ENCODE measurements at regions not wholly inside any gene's neighbourhood (a gene's known extent, or its start where the extent isn't known, plus 50 kb on each side); places are given as distances from the start of the nearest gene placed in this dataset.

DNA sequence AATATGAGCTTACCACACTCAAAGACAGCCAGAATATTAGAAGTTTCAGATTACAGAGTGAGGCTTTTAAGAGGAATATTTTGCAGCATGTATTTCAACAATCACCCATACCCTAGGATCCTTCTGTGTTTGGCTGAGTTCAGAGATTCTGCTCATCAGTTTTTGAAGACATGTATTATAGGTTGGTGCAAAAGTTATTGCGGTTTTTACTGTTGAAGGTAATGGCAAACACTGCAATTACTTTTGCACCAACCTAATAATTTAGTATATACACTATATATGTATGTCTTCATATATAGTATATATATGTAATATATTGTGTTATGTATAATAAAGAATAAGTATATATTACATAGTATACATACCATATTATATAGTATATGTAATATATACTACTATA, 435.1 kb downstream of the IRS2 start:
- Histone ChIP-seq H3K36me3 (ENCODE audit: insufficient read depth, low read length) (no peaks in the 10 kb centered on the region), H3K4me3 (ENCODE audit: low read length) (no peak overlapping the region), H3K27me3 (ENCODE audit: insufficient read depth, low read length, poor library complexity, severe bottlenecking) (no peaks in the 10 kb centered on the region), H3K4me1 (ENCODE audit: insufficient read depth, low read length) (no peaks in the 10 kb centered on the region), H3K27ac (ENCODE audit: low read depth, low read length) (no peak overlapping the region), H3K9me3 (ENCODE audit: low read length) (no peaks in the 10 kb centered on the region)
- ChIA-PET POLR2A (no interaction called here), CTCF (no interaction called here)
- Mint-ChIP-seq H3K27me3 (peaks cover 0 to 3% of the 10 kb centered on the region in 2 donors), H3K27ac (no peak overlapping the region), H3K9me3 (no peaks in the 10 kb centered on the region), H3K4me1 (no peaks in the 10 kb centered on the region), H3K4me3 (no peak overlapping the region), H3K36me3 (no peaks in the 10 kb centered on the region)
- DNase-seq, result no peak

DNA sequence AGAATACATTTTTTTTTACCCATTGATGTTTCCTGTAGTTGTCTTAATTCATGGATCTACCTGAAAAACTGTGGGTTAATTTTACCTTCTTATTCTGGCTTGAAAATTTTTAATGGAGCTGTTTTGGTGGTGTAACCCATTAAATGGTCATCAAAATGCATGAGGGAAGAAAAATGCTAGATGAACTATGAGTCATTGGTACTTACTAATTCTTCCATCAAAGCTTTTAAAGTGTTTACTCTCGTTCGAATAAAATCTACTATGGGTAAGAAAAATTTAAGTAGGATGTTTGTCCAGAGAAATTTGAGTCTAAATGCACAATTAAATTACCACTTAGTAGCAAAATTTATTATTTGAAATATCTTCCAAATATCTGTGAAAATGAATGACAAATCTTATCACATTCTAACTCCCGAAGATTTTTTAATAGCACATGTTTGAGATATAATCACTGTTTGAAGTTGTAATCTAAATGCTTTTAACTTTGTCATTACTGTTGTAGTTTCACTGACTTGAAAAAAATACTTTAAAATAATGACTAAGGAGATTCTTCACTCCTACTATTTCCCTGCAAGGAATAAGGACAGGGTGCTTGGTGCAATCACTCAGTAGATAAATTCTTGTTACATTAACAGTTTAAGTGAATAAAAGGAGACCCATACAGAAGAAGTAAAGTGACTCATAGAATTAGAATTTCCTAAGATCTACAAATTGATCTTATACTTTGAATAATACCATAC, 437.7 kb downstream of the IRS2 start:
- H3K36me3 ChIP-seq (ENCODE audit: insufficient read depth, low read length), result no peaks in the 10 kb centered on the region
- no peaks in the 10 kb centered on the region for H3K9me3 Mint-ChIP-seq
- no peak for DNase-seq
- ChIA-PET POLR2A (no interaction called here), CTCF (no interaction called here)
- peaks cover 0 to 5% of the 10 kb centered on the region in 2 donors for H3K27me3 Mint-ChIP-seq
- no peak overlapping the region for H3K4me3 Mint-ChIP-seq
- no peaks in the 10 kb centered on the region for H3K36me3 Mint-ChIP-seq
- no peaks in the 10 kb centered on the region for H3K4me1 ChIP-seq (ENCODE audit: insufficient read depth, low read length)
- H3K9me3 ChIP-seq (ENCODE audit: low read length), result no peaks in the 10 kb centered on the region
- no peaks in the 10 kb centered on the region for H3K27me3 ChIP-seq (ENCODE audit: insufficient read depth, low read length, poor library complexity, severe bottlenecking)
- no peaks in the 10 kb centered on the region for H3K4me1 Mint-ChIP-seq
- H3K27ac Mint-ChIP-seq, result no peak overlapping the region
- no peak overlapping the region for H3K27ac ChIP-seq (ENCODE audit: low read depth, low read length)
- no peak overlapping the region for H3K4me3 ChIP-seq (ENCODE audit: low read length)

DNA sequence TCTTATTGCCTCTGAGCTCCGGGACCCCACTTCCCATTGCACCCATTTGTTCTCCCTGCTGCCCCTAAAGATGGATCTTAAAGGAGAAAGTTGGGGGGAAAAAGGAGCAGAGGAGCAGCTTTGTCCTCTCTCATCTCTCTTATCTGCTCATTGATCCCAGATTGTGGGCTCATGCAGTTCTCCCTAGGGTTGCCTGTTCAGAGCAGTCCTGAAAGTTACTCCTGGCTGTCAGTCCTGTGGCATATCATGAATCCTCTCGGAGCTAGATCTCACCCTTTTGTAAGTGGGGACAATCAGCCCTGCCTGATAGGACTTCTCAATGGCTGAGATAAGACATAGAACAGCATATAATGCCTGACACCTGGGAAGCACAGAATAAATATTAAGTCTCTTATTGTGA, 440.3 kb downstream of the IRS2 start:
- ChIA-PET POLR2A (no interaction called here), CTCF (no interaction called here)
- Histone ChIP-seq H3K4me3 (ENCODE audit: low read length) (no peak overlapping the region), H3K27me3 (ENCODE audit: insufficient read depth, low read length, poor library complexity, severe bottlenecking) (no peaks in the 10 kb centered on the region), H3K4me1 (ENCODE audit: insufficient read depth, low read length) (no peaks in the 10 kb centered on the region), H3K36me3 (ENCODE audit: insufficient read depth, low read length) (no peaks in the 10 kb centered on the region), H3K27ac (ENCODE audit: low read depth, low read length) (no peak overlapping the region), H3K9me3 (ENCODE audit: low read length) (no peaks in the 10 kb centered on the region)
- peaks cover 0 to 5% of the 10 kb centered on the region in 2 donors for H3K27me3 Mint-ChIP-seq
- no peak overlapping the region for H3K27ac Mint-ChIP-seq
- no peak for DNase-seq
- H3K36me3 Mint-ChIP-seq, result no peaks in the 10 kb centered on the region
- peaks cover 0 to 3% (median 0%) of the 10 kb centered on the region in 5 donors for H3K9me3 Mint-ChIP-seq
- no peak overlapping the region for H3K4me3 Mint-ChIP-seq
- no peaks in the 10 kb centered on the region for H3K4me1 Mint-ChIP-seq

DNA sequence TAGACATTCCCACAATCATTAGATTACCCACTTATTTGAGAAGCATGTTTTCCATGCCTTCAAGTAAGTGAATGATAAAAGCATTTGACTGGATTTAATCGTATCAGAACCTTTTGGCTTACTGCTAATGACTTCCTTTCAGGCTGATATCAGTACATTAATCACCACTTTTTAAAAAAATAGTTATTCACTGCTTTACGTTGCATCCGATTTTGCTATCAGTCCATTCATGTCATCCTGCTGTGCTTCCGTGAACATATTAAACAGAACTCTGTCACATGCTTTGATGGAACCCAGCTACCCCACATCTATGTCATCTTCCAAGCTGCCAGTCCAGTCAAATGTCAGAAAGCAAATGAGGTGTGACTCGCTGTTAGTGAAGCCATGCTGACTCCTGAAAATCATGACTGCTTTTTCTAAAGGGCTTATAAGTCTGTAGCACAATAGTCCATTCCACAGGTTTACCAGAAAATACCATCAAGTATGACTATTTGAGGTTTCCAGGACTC, 440.9 kb downstream of the IRS2 start:
- Histone ChIP-seq H3K27me3 (ENCODE audit: insufficient read depth, low read length, poor library complexity, severe bottlenecking) (no peaks in the 10 kb centered on the region), H3K27ac (ENCODE audit: low read depth, low read length) (no peak overlapping the region), H3K4me1 (ENCODE audit: insufficient read depth, low read length) (no peaks in the 10 kb centered on the region), H3K36me3 (ENCODE audit: insufficient read depth, low read length) (no peaks in the 10 kb centered on the region), H3K4me3 (ENCODE audit: low read length) (no peak overlapping the region), H3K9me3 (ENCODE audit: low read length) (no peaks in the 10 kb centered on the region)
- Mint-ChIP-seq H3K27me3 (peaks cover 0 to 5% of the 10 kb centered on the region in 2 donors), H3K36me3 (no peaks in the 10 kb centered on the region), H3K9me3 (peaks cover 0 to 5% (median 0%) of the 10 kb centered on the region in 5 donors), H3K27ac (no peak overlapping the region), H3K4me1 (no peaks in the 10 kb centered on the region), H3K4me3 (no peak overlapping the region)
- ChIA-PET POLR2A (no interaction called here), CTCF (no interaction called here)
- no peak for DNase-seq

DNA sequence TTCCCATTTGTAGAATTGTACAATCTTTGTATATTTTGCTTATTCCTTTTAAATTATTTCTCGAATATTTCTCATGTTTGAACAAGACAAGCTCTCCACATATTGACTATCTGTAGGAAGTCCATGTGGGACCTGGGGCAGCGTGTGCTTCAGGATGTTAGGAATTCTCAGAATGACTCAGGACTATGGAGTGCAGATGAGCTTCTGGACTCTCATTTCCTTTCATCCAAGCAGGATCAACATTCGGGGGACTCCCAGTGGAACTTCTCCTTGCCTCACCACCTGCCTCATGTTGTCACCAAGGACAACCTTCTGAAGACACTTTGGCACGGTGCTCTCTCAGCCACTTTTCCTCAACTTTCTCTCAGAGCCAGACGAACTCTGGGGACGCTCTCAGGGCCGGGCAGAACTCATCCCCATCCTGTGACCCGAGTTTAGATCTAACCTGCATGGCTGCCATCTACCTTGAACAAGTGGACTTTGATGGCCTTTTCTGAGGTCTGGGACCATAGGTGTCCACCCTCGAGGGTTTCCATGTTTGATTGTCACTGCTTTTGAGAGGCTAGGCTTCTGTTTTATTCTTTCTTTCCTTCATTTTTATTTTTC, 441.7 kb downstream of the IRS2 start:
- Mint-ChIP-seq H3K4me1 (no peaks in the 10 kb centered on the region), H3K36me3 (no peaks in the 10 kb centered on the region), H3K27ac (no peak overlapping the region), H3K27me3 (peaks cover 0 to 5% of the 10 kb centered on the region in 2 donors), H3K9me3 (peaks cover 0 to 5% (median 0%) of the 10 kb centered on the region in 5 donors), H3K4me3 (no peak overlapping the region)
- H3K27me3 ChIP-seq (ENCODE audit: insufficient read depth, low read length, poor library complexity, severe bottlenecking), result no peaks in the 10 kb centered on the region
- no peak overlapping the region for H3K4me3 ChIP-seq (ENCODE audit: low read length)
- H3K36me3 ChIP-seq (ENCODE audit: insufficient read depth, low read length), result no peaks in the 10 kb centered on the region
- POLR2A ChIA-PET, result no interaction called here
- no peak for DNase-seq
- no peaks in the 10 kb centered on the region for H3K9me3 ChIP-seq (ENCODE audit: low read length)
- CTCF ChIA-PET, result no interaction called here
- no peaks in the 10 kb centered on the region for H3K4me1 ChIP-seq (ENCODE audit: insufficient read depth, low read length)
- no peak overlapping the region for H3K27ac ChIP-seq (ENCODE audit: low read depth, low read length)

DNA sequence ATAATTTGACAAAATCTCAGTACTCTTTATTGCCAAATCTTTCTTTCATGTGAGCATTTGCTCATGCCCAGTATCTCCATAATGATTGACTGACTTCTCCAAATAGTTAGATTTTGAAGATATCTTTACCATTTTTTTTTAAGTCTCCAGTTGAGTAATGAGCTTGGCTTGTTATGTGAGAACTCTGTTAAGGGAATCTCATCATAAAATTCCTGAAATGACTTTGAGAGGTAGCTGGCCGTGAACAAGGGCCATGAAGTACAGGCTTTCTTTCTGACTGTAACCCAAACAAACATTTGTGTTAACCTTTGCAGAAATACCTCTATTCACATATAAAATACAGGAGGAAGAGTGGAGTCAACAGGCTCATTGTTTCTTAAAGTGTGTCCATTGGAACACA, 449.7 kb downstream of the IRS2 start:
- ChIA-PET POLR2A (no interaction called here), CTCF (no interaction called here)
- no peak overlapping the region for H3K27ac ChIP-seq (ENCODE audit: low read depth, low read length)
- H3K4me1 Mint-ChIP-seq, result no peaks in the 10 kb centered on the region
- H3K4me3 ChIP-seq (ENCODE audit: low read length), result no peak overlapping the region
- DNase-seq, result no peak
- no peaks in the 10 kb centered on the region for H3K27me3 ChIP-seq (ENCODE audit: insufficient read depth, low read length, poor library complexity, severe bottlenecking)
- H3K36me3 Mint-ChIP-seq, result no peaks in the 10 kb centered on the region
- H3K4me3 Mint-ChIP-seq, result no peak overlapping the region
- H3K36me3 ChIP-seq (ENCODE audit: insufficient read depth, low read length), result no peaks in the 10 kb centered on the region
- peaks cover 0 to 7% (median 0%) of the 10 kb centered on the region in 5 donors for H3K9me3 Mint-ChIP-seq
- H3K9me3 ChIP-seq (ENCODE audit: low read length), result no peaks in the 10 kb centered on the region
- H3K27me3 Mint-ChIP-seq, result no peaks in the 10 kb centered on the region
- H3K4me1 ChIP-seq (ENCODE audit: insufficient read depth, low read length), result no peaks in the 10 kb centered on the region
- no peak overlapping the region for H3K27ac Mint-ChIP-seq

DNA sequence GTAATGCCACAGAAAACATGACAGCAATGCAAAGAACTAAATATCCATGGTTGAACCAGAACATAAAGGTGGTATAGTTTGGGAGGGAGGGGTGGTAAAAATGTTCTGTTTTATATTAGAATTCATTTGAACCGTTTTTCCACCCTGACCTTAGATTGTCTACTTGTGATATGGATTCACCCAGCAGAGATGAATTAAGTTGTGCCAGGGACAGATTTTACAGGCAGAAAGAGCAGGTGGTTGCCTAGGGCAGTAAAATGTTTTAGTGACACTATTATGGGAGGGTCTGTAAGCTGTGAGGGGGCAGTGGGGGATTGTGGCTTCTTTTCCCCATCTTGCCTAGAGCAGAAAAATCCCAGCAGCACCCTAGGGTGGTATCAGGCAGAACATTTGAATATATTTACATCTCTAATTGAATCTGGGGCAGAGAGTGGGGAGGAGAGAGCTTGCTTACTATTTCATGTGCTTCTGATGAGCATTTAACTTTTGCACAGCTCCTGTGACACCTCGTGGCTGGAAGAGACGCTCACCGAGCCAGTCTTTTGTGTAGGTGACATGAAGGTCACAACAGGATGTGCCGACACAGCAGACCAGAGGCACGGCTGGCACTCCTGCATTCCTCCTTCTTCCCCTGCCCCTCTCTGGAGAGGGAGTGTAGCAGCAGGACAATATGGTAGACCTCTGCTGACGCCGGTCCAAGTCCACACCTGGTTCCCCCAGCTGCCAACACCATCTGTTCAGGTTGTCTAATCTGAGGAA, 452.3 kb downstream of the IRS2 start:
- Mint-ChIP-seq H3K27ac (no peak overlapping the region), H3K4me3 (no peak overlapping the region), H3K27me3 (no peaks in the 10 kb centered on the region), H3K9me3 (peaks cover 0 to 5% (median 0%) of the 10 kb centered on the region in 5 donors), H3K4me1 (no peaks in the 10 kb centered on the region), H3K36me3 (no peaks in the 10 kb centered on the region)
- DNase-seq, result no peak
- CTCF ChIA-PET, result no interaction called here
- H3K4me3 ChIP-seq (ENCODE audit: low read length), result no peak overlapping the region
- POLR2A ChIA-PET, result no interaction called here
- no peaks in the 10 kb centered on the region for H3K4me1 ChIP-seq (ENCODE audit: insufficient read depth, low read length)
- no peaks in the 10 kb centered on the region for H3K27me3 ChIP-seq (ENCODE audit: insufficient read depth, low read length, poor library complexity, severe bottlenecking)
- no peaks in the 10 kb centered on the region for H3K36me3 ChIP-seq (ENCODE audit: insufficient read depth, low read length)
- no peaks in the 10 kb centered on the region for H3K9me3 ChIP-seq (ENCODE audit: low read length)
- no peak overlapping the region for H3K27ac ChIP-seq (ENCODE audit: low read depth, low read length)

Data from CD8-positive, alpha-beta memory T cell (primary cell).